Hepatocyte (in vitro differentiated cells): ENCODE measurements at regions not wholly inside any gene's neighbourhood (a gene's known extent, or its start where the extent isn't known, plus 50 kb on each side); places are given as distances from the start of the nearest gene placed in this dataset.

Experiments used
- DNase-seq: peaks from one replicate; pipeline ENCODE4 v3.0.0-alpha.2; 2016; ENCODE audit warnings: low spot score
- H2AFZ ChIP-seq: fragments of 200-600 bp; sonication (generic); 2 replicates; pipeline ENCODE4 v1.6.0; 2016; ENCODE audit warnings: antibody characterized with exemption, mild to moderate bottlenecking
- H3K27ac ChIP-seq: fragments of 200-600 bp; sonication (generic); 2 replicates; pipeline ENCODE4 v1.5.1; 2016; ENCODE audit warnings: mild to moderate bottlenecking
- H3K27me3 ChIP-seq: fragments of 200-600 bp; sonication (generic); 2 replicates; pipeline ENCODE4 v1.6.1; 2016
- H3K36me3 ChIP-seq: fragments of 200-600 bp; sonication (generic); replicated peaks from 2 replicates; pipeline ENCODE4 v1.5.1; 2016; ENCODE audit warnings: low read depth; ENCODE audit not compliant: insufficient read depth
- H3K4me1 ChIP-seq: fragments of 200-600 bp; sonication (generic); 2 replicates; pipeline ENCODE4 v1.5.1; 2016; ENCODE audit warnings: mild to moderate bottlenecking, moderate library complexity; ENCODE audit not compliant: insufficient read depth
- H3K4me2 ChIP-seq: fragments of 200-600 bp; sonication (generic); 2 replicates; pipeline ENCODE4 v1.6.0; 2016
- H3K4me3 ChIP-seq: fragments of 200-600 bp; sonication (generic); 2 replicates; pipeline ENCODE4 v1.5.1; 2016; ENCODE audit warnings: mild to moderate bottlenecking
- H3K79me2 ChIP-seq: fragments of 200-600 bp; sonication (generic); 2 replicates; pipeline ENCODE4 v1.6.0; 2017; ENCODE audit warnings: mild to moderate bottlenecking
- H3K9me2 ChIP-seq: fragments of 200-600 bp; sonication (generic); replicated peaks from 2 replicates; pipeline ENCODE4 v1.6.0; 2017; ENCODE audit warnings: mild to moderate bottlenecking; ENCODE audit not compliant: insufficient read depth
- H3K9me3 ChIP-seq: fragments of 200-600 bp; sonication (generic); 2 replicates; pipeline ENCODE4 v1.5.1; 2016; ENCODE audit warnings: low read depth, mild to moderate bottlenecking
- H4K20me1 ChIP-seq: fragments of 200-600 bp; sonication (generic); 2 replicates; pipeline ENCODE4 v1.6.0; 2016; ENCODE audit warnings: mild to moderate bottlenecking; ENCODE audit not compliant: insufficient read depth, poor library complexity, severe bottlenecking
- CTCF ChIP-seq: fragments of 200-600 bp; sonication (generic); IDR thresholded peaks from 2 replicates; pipeline ENCODE4 v1.5.1; 2016; ENCODE audit warnings: antibody characterized with exemption, mild to moderate bottlenecking; ENCODE audit not compliant: poor library complexity
- EZH2 ChIP-seq: fragments of 200-600 bp; sonication (generic); IDR thresholded peaks from 2 replicates; pipeline ENCODE4 v1.6.1; 2016; ENCODE audit warnings: antibody characterized with exemption, mild to moderate bottlenecking, borderline replicate concordance
- EZH2phosphoT487 ChIP-seq: fragments of 200-600 bp; sonication (generic); IDR thresholded peaks from one replicate; pipeline ENCODE4 v1.6.1; 2018; ENCODE audit warnings: antibody characterized with exemption, mild to moderate bottlenecking, low read depth, moderate library complexity; ENCODE audit not compliant: unreplicated experiment, severe bottlenecking
- WGBS: methylation state at CpG from one replicate; pipeline ENCODE4 v1.1.6; 2016; ENCODE audit warnings: low lambda C conversion rate; ENCODE audit errors: missing lambda C conversion rate; 5-methylcytosine and 5-hydroxymethylcytosine counted together

- Histone ChIP-seq H3K27ac (no peak overlapping the region), H3K27me3 (no peaks in the 10 kb centered on the region), H3K4me2 (no peak overlapping the region), H2AFZ (no peak overlapping the region), H3K4me3 (no peak overlapping the region), H3K9me2 (no peaks in the 10 kb centered on the region), H3K36me3 (no peaks in the 10 kb centered on the region), H4K20me1 (no peaks in the 10 kb centered on the region), H3K9me3 (no peaks in the 10 kb centered on the region), H3K4me1 (no peaks in the 10 kb centered on the region), H3K79me2 (no peaks in the 10 kb centered on the region)
- TF ChIP-seq EZH2: no peak
- TF ChIP-seq CTCF: no peak
- no peak for TF ChIP-seq EZH2phosphoT487
- 79% methylated on average over 4 of the region's 4 CpGs for WGBS
- no peak for DNase-seq
Observed at GRCh38 chr4:164203476-164203875, 550.5 kb upstream of the SMIM31 start.

GRCh38 chr4:164204434-164204833 is 549.5 kb upstream of the SMIM31 start:
- no peak overlapping the region for H3K27ac ChIP-seq
- peak; percentile 13 for DNase-seq
- H3K4me3 ChIP-seq: no peak overlapping the region
- no peaks in the 10 kb centered on the region for H3K36me3 ChIP-seq
- no peak overlapping the region for H2AFZ ChIP-seq
- H3K27me3 ChIP-seq: no peaks in the 10 kb centered on the region
- H3K9me3 ChIP-seq: no peaks in the 10 kb centered on the region
- no peak overlapping the region for H3K4me2 ChIP-seq
- TF ChIP-seq EZH2 (no peak), EZH2phosphoT487 (no peak), CTCF (no peak)
- H3K4me1 ChIP-seq: no peaks in the 10 kb centered on the region
- H3K79me2 ChIP-seq: no peaks in the 10 kb centered on the region
- no peaks in the 10 kb centered on the region for H4K20me1 ChIP-seq
- H3K9me2 ChIP-seq: no peaks in the 10 kb centered on the region

DNA sequence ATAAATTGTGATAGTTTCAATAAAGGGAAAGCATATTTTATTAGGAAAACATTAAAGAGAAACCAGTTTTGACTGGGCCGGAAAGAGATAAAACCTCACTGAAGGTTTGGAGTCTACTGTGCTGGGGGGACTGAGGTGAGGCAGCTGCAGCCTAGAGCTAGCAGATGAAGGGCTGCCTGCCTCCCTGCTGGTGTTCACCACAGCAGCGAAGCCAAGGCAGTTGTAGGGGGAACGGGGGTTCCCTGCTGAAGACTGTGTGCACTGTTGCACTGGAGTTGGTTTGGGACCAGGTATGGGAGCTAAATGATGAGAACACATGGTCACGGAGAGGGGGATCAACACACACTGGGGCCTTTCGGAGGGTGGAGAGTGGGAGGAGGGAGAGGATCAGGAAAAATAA is 546.5 kb upstream of the SMIM31 start:
- Histone ChIP-seq H3K27ac (no peak overlapping the region), H3K9me2 (no peaks in the 10 kb centered on the region), H2AFZ (no peak overlapping the region), H3K4me2 (no peak overlapping the region), H3K4me1 (no peaks in the 10 kb centered on the region), H3K36me3 (no peaks in the 10 kb centered on the region), H3K9me3 (no peaks in the 10 kb centered on the region), H3K79me2 (no peaks in the 10 kb centered on the region), H4K20me1 (no peaks in the 10 kb centered on the region), H3K4me3 (no peak overlapping the region), H3K27me3 (no peaks in the 10 kb centered on the region)
- TF ChIP-seq CTCF (no peak), EZH2 (no peak), EZH2phosphoT487 (no peak)
- no peak for DNase-seq
- WGBS: 81% methylated on average over 5 of the region's 5 CpGs

GRCh38 chr4:164210377-164210776 is 543.6 kb upstream of the SMIM31 start:
- H3K27ac ChIP-seq: no peak overlapping the region
- no peak overlapping the region for H2AFZ ChIP-seq
- DNase-seq: no peak
- H3K79me2 ChIP-seq: no peaks in the 10 kb centered on the region
- 65% methylated on average over 1 of the region's 1 CpG for WGBS
- H3K9me3 ChIP-seq: no peaks in the 10 kb centered on the region
- no peaks in the 10 kb centered on the region for H3K9me2 ChIP-seq
- H3K27me3 ChIP-seq: no peaks in the 10 kb centered on the region
- TF ChIP-seq EZH2 (no peak), CTCF (no peak), EZH2phosphoT487 (no peak)
- H3K4me3 ChIP-seq: no peak overlapping the region
- no peak overlapping the region for H3K4me2 ChIP-seq
- H3K4me1 ChIP-seq: no peaks in the 10 kb centered on the region
- no peaks in the 10 kb centered on the region for H4K20me1 ChIP-seq
- no peaks in the 10 kb centered on the region for H3K36me3 ChIP-seq
